Peyer's patch (tissue), 4 donors: ENCODE measurements at regions not wholly inside any gene's neighbourhood (a gene's known extent, or its start where the extent isn't known, plus 50 kb on each side); places are given as distances from the start of the nearest gene placed in this dataset.

Source experiments
- DNase-seq, 3 donors: peaks; one replicate each; pipeline ENCODE4 v3.0.0-alpha.2; 2017 to 2019
- H3K27ac ChIP-seq, 4 donors: fragments of 200-600 bp; sonication (generic); one replicate each; pipeline ENCODE4 v1.5.1; 2016 to 2019
- H3K27me3 ChIP-seq, 2 donors: fragments of 200-600 bp; sonication (generic); one replicate each; pipeline ENCODE4 v1.5.1; 2019
- H3K36me3 ChIP-seq, 3 donors: fragments of 200-600 bp; sonication (generic); one replicate each; pipeline ENCODE4 v1.5.1; 2016 to 2019
- H3K4me1 ChIP-seq, 4 donors: fragments of 200-600 bp; sonication (generic); one replicate each; pipeline ENCODE4 v1.5.1; 2016 to 2019
- H3K4me3 ChIP-seq, 4 donors: fragments of 200-600 bp; sonication (generic); 1 replicate in 3 of 4; 2 replicates in 1 of 4; pipeline ENCODE4 v1.5.1; 2016 to 2019; ENCODE audit warnings: mild to moderate bottlenecking in 1 of 4
- H3K9me3 ChIP-seq, 4 donors: fragments of 200-600 bp; sonication (generic); one replicate each; pipeline ENCODE4 v1.5.1; 2016 to 2019; ENCODE audit warnings: mild to moderate bottlenecking in 1 of 4
- POLR2A ChIP-seq, 2 donors: fragments of 450-650 bp; IDR thresholded peaks; one replicate each; pipeline ENCODE4 v1.5.1; 2017; ENCODE audit warnings: antibody characterized with exemption in 2 of 2, mild to moderate bottlenecking in 2 of 2, moderate library complexity in 2 of 2
- TF ChIP-seq, protein P1 (sequence below), 6 experiments: fragments of 450-650 bp in 4 of 6; fragments of 200-600 bp in 2 of 6; sonication (generic) in 1 of 6; IDR thresholded peaks; one replicate each; pipeline ENCODE4 v1.5.1; 2017 to 2019; ENCODE audit warnings: antibody characterized with exemption in 6 of 6, mild to moderate bottlenecking in 3 of 6, moderate library complexity in 1 of 6

DNA sequence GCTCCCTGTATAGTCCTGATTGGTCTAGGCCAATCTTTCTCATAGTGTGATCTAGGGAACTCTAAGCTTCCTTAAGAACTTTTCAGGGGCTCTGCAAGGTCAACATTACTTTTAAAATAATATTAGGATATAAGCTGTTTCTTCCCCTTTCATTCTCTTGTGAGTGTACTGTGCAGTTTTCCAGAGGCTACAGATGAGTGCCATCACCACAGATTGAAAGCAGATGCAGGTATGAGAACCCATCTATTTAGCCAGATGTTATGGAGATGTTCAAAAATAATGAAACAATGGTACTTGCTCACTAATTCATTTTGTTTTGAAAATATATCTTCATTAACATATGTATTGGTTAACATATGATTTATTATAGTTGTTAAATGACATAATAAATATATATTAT, 169.2 kb upstream of the SEMA3A start:
- Histone ChIP-seq H3K4me1 (no peaks in the 10 kb centered on the region), H3K27me3 (no peaks in the 10 kb centered on the region), H3K27ac (no peak overlapping the region), H3K36me3 (no peaks in the 10 kb centered on the region), H3K9me3 (no peaks in the 10 kb centered on the region), H3K4me3 (no peak overlapping the region)
- no peak for TF ChIP-seq POLR2A (IDR thresholded peaks at IDR 0.05)
- TF ChIP-seq, protein P1, sequence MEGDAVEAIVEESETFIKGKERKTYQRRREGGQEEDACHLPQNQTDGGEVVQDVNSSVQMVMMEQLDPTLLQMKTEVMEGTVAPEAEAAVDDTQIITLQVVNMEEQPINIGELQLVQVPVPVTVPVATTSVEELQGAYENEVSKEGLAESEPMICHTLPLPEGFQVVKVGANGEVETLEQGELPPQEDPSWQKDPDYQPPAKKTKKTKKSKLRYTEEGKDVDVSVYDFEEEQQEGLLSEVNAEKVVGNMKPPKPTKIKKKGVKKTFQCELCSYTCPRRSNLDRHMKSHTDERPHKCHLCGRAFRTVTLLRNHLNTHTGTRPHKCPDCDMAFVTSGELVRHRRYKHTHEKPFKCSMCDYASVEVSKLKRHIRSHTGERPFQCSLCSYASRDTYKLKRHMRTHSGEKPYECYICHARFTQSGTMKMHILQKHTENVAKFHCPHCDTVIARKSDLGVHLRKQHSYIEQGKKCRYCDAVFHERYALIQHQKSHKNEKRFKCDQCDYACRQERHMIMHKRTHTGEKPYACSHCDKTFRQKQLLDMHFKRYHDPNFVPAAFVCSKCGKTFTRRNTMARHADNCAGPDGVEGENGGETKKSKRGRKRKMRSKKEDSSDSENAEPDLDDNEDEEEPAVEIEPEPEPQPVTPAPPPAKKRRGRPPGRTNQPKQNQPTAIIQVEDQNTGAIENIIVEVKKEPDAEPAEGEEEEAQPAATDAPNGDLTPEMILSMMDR (IDR thresholded peaks at IDR 0.05), result no peak
- DNase-seq, result no peak

DNA sequence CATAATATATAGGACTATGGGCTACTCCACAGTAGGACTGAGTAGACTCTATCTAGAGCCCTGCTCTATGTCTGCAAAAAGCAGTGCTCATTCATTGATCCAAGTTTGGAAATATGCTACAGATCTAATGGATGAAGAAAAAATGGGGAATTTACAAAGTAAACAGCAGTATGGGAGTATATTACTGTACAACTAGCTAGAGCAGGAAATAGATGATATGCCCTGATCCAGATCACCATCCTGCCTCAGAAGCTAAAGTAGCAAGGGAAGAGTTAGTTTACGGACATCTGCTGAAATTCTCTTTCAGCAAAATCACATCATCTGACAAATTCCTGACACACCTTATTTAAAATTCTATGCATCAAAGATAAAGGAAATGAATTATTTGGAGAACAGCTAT, 168.2 kb upstream of the SEMA3A start:
- no peaks in the 10 kb centered on the region for H3K27me3 ChIP-seq
- H3K4me1 ChIP-seq, result no peaks in the 10 kb centered on the region
- no peak for DNase-seq
- no peak for TF ChIP-seq POLR2A (IDR thresholded peaks at IDR 0.05)
- TF ChIP-seq, protein P1 (IDR thresholded peaks at IDR 0.05), result no peak
- no peak overlapping the region for H3K27ac ChIP-seq
- no peaks in the 10 kb centered on the region for H3K36me3 ChIP-seq
- no peaks in the 10 kb centered on the region for H3K9me3 ChIP-seq
- H3K4me3 ChIP-seq, result no peak overlapping the region

DNA sequence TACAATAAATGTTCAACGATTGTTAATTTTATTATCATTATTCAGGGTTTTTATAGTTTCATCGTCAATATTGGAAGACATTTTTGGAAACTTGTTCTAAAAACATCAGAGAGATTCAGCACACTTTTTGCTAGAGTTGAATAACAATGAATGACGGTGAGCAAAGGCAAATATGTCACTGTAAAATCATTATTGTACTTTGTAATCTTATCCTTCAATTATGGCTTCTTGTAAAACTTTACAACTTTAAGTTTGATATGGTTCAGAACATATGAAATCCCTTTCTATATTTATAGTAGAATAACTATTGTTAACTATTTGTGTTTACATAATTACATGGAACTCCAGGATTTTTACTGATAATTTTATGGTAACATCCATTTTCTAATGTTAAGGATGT, 167.8 kb upstream of the SEMA3A start:
- H3K4me3 ChIP-seq, result no peak overlapping the region
- no peak overlapping the region for H3K27ac ChIP-seq
- H3K4me1 ChIP-seq, result no peaks in the 10 kb centered on the region
- DNase-seq, result no peak
- no peak for TF ChIP-seq POLR2A (IDR thresholded peaks at IDR 0.05)
- TF ChIP-seq, protein P1 (IDR thresholded peaks at IDR 0.05), result no peak
- no peaks in the 10 kb centered on the region for H3K36me3 ChIP-seq
- H3K9me3 ChIP-seq, result no peaks in the 10 kb centered on the region
- H3K27me3 ChIP-seq, result no peaks in the 10 kb centered on the region

DNA sequence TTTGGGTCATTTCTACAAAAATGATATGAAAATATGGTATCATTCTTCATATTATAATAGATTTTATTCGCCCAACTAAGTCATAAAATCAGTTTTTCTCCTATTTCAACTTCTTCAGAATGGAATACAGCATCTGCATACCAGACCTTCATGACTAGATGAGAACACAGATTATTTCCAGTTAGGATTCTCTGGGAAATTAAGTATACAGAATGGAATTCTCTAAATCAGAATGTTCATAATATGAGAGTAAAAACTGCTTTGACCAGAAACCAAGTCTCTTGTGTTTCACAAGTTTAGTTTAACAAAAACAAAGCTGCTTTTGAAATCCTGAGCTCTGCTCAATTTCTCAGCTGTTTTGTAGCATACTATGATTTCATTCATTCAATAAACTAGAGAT, 160.3 kb upstream of the SEMA3A start:
- no peak overlapping the region for H3K27ac ChIP-seq
- H3K4me3 ChIP-seq, result no peak overlapping the region
- DNase-seq, result no peak
- no peaks in the 10 kb centered on the region for H3K36me3 ChIP-seq
- H3K9me3 ChIP-seq, result no peaks in the 10 kb centered on the region
- no peaks in the 10 kb centered on the region for H3K27me3 ChIP-seq
- no peaks in the 10 kb centered on the region for H3K4me1 ChIP-seq
- TF ChIP-seq, protein P1 (IDR thresholded peaks at IDR 0.05), result no peak
- TF ChIP-seq POLR2A (IDR thresholded peaks at IDR 0.05), result no peak

DNA sequence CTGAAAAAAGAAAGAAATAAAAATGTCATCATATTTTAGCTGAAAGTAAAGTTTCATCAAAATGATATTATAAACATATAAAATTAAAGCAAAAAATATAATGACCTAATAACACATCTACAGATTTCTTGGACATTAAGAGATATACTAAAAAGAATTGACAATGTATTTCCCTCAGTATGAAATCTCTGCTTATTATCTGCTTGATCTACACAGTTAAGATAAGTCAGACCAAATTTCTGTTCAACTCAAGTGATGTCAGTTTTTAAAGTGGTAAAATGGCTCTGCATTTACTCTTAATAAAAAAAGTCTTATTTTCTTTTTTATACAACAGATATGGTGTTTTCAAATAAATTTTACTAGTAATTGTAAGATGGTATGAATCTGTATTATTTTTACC, 159.4 kb upstream of the SEMA3A start:
- no peaks in the 10 kb centered on the region for H3K27me3 ChIP-seq
- TF ChIP-seq POLR2A (IDR thresholded peaks at IDR 0.05), result no peak
- TF ChIP-seq, protein P1 (IDR thresholded peaks at IDR 0.05), result no peak
- no peaks in the 10 kb centered on the region for H3K36me3 ChIP-seq
- H3K4me1 ChIP-seq, result no peaks in the 10 kb centered on the region
- H3K4me3 ChIP-seq, result no peak overlapping the region
- H3K9me3 ChIP-seq, result no peaks in the 10 kb centered on the region
- DNase-seq, result no peak
- H3K27ac ChIP-seq, result no peak overlapping the region

DNA sequence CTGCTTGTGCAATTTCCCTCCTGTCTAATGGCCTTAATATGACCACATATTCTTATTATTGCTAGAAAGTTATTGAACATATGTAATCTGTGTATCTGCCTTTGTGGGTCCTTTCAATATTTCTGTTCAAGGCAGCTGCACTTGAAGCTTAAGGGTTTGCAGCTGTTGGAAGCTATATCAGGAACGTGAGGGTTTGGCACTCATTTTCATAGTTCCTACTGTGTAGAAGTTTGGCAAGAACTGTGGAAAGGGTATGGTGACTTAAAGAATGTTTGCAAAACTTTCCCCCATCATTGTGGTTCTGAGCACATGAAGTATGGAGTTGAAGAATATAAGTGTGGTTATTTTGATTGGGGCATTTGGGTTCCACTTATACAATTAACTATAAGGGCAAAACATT, 144.7 kb upstream of the SEMA3A start:
- Histone ChIP-seq H3K4me3 (no peak overlapping the region), H3K4me1 (no peaks in the 10 kb centered on the region), H3K36me3 (no peaks in the 10 kb centered on the region), H3K27ac (no peak overlapping the region), H3K27me3 (no peaks in the 10 kb centered on the region), H3K9me3 (no peaks in the 10 kb centered on the region)
- no peak for DNase-seq
- TF ChIP-seq, protein P1 (IDR thresholded peaks at IDR 0.05), result no peak
- TF ChIP-seq POLR2A (IDR thresholded peaks at IDR 0.05), result no peak
